ENCODE measurements at regions not wholly inside any gene's neighbourhood (a gene's known extent, or its start where the extent isn't known, plus 50 kb on each side); places are given as distances from the start of the nearest gene placed in this dataset.

DNA sequence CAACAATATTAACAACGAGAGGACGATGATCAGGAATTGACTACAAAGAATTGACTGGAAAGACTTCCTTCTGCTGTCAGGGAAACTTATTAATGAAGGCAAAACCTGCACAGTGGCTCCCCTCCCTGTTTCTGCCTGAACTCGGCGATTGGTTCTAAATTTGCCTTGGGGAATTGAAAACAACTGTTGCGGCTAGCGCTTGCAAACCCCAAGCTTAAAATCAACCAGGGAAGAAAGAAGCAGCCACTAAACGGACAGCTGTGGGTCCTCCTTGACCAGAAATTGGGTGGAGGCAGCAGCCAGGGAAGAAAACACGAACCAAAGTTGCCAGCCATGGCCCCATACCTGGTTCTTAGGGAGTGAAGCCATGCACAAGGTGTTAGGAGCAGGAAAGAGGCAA, 383.5 kb upstream of the CADM1 start:
- Histone ChIP-seq H3K9me3 (no peaks in the 10 kb centered on the region), H3K36me3 (no peaks in the 10 kb centered on the region), H3K27ac (no peak overlapping the region), H3K4me1 (no peaks in the 10 kb centered on the region), H3K27me3 (peaks cover 0 to 6% of the 10 kb centered on the region in 2 donors), H3K4me3 (no peak overlapping the region)
- ATAC-seq (no peak), DNase-seq (no peak)
- TF ChIP-seq, protein P1, sequence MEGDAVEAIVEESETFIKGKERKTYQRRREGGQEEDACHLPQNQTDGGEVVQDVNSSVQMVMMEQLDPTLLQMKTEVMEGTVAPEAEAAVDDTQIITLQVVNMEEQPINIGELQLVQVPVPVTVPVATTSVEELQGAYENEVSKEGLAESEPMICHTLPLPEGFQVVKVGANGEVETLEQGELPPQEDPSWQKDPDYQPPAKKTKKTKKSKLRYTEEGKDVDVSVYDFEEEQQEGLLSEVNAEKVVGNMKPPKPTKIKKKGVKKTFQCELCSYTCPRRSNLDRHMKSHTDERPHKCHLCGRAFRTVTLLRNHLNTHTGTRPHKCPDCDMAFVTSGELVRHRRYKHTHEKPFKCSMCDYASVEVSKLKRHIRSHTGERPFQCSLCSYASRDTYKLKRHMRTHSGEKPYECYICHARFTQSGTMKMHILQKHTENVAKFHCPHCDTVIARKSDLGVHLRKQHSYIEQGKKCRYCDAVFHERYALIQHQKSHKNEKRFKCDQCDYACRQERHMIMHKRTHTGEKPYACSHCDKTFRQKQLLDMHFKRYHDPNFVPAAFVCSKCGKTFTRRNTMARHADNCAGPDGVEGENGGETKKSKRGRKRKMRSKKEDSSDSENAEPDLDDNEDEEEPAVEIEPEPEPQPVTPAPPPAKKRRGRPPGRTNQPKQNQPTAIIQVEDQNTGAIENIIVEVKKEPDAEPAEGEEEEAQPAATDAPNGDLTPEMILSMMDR (IDR thresholded peaks at IDR 0.05): no peak
- intact Hi-C loops (cut with DNase I): no loop called here

DNA sequence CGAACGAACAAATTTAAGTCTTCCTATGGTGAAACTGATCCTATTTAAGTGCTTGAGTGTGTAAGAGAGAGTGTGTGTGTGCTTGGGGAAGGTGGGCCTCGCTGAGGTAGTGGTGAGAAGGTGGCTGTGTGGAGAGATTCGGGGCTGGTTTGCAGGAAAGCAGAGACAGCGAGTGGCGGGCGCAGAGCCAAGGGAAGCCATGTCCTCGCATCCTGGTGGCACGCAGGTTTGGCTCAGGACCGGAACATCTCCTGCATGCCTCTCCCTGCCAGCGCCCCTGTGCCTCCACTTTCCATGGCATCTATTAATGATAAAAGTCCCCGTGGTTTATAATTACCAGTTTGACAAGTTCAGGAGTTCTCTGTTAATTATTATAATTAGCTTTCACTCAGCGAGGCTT, 383.1 kb upstream of the CADM1 start:
- intact Hi-C loops (cut with DNase I): no loop called here
- H3K27me3 ChIP-seq: peaks cover 0 to 4% of the 10 kb centered on the region in 2 donors
- DNase-seq: no peak
- H3K36me3 ChIP-seq: no peaks in the 10 kb centered on the region
- H3K9me3 ChIP-seq: no peaks in the 10 kb centered on the region
- H3K4me1 ChIP-seq: no peaks in the 10 kb centered on the region
- TF ChIP-seq, protein P1 (IDR thresholded peaks at IDR 0.05): no peak
- H3K4me3 ChIP-seq: no peak overlapping the region
- no peak for ATAC-seq
- H3K27ac ChIP-seq: no peak overlapping the region

DNA sequence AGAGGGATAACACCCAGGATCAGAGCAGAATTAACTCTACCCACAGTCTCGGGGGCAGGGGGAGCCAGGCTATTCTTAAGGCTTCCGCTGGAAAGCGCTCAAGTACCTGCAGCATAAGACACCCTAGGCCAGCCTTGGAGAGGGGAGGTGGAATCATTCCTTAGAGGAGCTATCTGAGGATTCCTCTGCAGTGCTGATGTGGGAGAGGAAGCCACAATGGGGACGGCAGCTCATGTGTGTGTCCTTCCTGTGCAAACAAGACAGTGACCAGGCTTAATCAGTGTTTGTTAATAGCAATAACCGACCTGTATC, 382.2 kb upstream of the CADM1 start:
- intact Hi-C loops (cut with DNase I): no loop called here

DNA sequence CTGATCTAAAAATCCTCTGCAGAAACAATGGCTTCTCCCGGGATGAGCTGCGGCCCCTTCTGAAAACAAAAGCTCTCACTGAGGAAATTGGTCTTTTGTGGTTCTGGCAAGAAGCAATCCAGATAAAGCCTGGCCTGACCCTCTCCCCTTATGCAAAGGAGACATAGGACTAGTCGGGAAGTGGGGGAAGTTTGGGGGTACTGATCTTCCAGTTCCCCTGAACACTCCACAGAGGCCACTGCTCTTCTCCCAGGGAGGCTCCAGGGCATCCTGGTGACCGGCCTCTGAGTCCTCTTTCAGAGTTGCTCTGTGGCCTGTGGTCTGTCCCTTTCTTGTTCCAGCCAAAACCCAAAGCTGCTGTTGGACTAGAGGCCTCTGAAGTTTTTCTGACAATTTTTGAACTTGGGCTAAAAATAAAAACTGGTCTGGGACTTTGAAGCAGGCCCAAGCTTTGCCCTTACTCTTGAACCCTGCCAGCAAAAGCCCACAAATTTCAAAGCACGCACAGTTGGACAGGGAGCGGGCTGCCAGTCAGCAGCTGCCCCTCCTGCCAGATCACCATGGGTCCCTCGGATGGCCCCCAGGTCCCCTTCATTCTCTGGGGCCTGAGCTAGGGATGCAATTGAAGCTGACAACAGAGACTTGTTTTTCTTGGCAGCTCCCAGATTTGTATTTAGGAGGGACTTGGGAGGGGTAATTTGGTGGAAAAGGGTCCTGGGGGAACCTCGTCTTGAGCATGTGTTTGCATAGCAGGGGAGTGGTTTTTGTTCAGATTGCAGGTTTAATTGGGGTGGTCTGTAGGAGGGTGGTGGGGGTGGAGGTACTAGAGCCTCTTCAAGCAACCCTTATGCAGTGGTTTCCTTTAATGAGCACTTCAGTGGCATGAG, 381.6 kb upstream of the CADM1 start:
- Histone ChIP-seq H3K36me3 (no peaks in the 10 kb centered on the region), H3K9me3 (peaks cover 0 to 6% of the 10 kb centered on the region in 2 donors), H3K4me1 (no peaks in the 10 kb centered on the region), H3K27ac (no peak overlapping the region), H3K27me3 (no peaks in the 10 kb centered on the region), H3K4me3 (no peak overlapping the region)
- ATAC-seq: no peak
- TF ChIP-seq, protein P1 (IDR thresholded peaks at IDR 0.05): no peak
- intact Hi-C loops (cut with DNase I): no loop called here
- DNase-seq: no peak

More for the DNA sequence above, 382.2 kb upstream of the CADM1 start:
- no peaks in the 10 kb centered on the region for H3K36me3 ChIP-seq
- H3K27ac ChIP-seq: no peak overlapping the region
- DNase-seq (no peak), ATAC-seq (no peak)
- no peak overlapping the region for H3K4me3 ChIP-seq
- peaks cover 0 to under 1% of the 10 kb centered on the region in 2 donors for H3K9me3 ChIP-seq
- H3K4me1 ChIP-seq: no peaks in the 10 kb centered on the region
- no peaks in the 10 kb centered on the region for H3K27me3 ChIP-seq
- TF ChIP-seq, protein P1 (IDR thresholded peaks at IDR 0.05): no peak

DNA sequence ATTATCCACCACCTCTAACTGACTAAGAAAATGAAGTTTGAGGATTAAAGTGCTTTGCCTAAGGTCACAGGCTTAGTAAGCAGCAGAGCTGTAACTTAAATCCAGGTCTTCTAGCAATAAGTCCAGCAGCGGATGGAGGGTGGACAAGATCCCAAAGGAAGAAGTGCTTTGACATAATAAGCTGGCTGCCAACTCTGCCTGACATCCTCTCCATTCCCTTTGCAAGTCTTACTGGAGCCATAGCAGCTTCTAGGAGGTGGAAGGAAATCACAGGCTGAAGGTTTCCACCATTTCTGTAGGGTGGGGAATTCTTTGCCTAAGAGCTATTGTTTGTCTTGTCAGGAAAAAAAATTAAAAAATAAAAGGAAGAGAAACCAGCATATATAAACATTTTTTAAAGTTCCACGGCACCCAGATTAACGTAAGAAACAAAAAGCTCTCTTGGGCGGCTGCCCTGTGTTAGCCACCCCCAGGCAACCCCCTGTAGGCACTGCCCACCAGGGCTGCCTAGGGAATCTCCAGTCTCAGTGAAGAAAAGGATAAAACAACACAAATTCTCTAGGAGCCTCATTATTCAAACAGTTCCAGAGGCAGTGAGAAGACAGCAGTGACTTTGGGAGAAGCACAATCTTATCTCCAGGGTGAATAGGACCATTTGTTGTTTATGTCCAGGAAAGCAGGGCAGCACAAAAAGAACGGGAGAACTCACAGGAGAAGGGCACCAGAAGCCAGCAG, 380.8 kb upstream of the CADM1 start:
- peaks cover 0 to 10% of the 10 kb centered on the region in 2 donors for H3K9me3 ChIP-seq
- DNase-seq (no peak), ATAC-seq (no peak)
- no peaks in the 10 kb centered on the region for H3K27me3 ChIP-seq
- H3K4me3 ChIP-seq: no peak overlapping the region
- TF ChIP-seq, protein P1 (IDR thresholded peaks at IDR 0.05): no peak
- intact Hi-C loops (cut with DNase I): no loop called here
- no peaks in the 10 kb centered on the region for H3K36me3 ChIP-seq
- H3K4me1 ChIP-seq: no peaks in the 10 kb centered on the region
- no peak overlapping the region for H3K27ac ChIP-seq
